Astrocyte of the cerebellum (primary cell): ENCODE measurements at regions not wholly inside any gene's neighbourhood (a gene's known extent, or its start where the extent isn't known, plus 50 kb on each side); places are given as distances from the start of the nearest gene placed in this dataset.
"Not testable (repeated sequence)": the region's sequence is repeated elsewhere in the genome, so short reads cannot be mapped to it uniquely, and the experiment has no call there.

Source experiments
- DNase-seq: peaks from one replicate; pipeline ENCODE4 v3.0.0-alpha.2; 2011; ENCODE audit warnings: low read depth
- H3K4me3 ChIP-seq: 2 replicates; pipeline ENCODE4 v1.5.1; 2011; ENCODE audit warnings: mild to moderate bottlenecking, low read depth, low read length, moderate library complexity
- in situ Hi-C: cut with HindIII; loops from 2 replicates; pipeline ENCODE4 v1.10.0; 2017; ENCODE audit warnings: low sequenced_read_pairs
- TF ChIP-seq, protein P1 (sequence below): IDR thresholded peaks from 2 replicates; pipeline ENCODE4 v1.5.1; 2012; ENCODE audit warnings: low read length, low read depth, moderate library complexity, mild to moderate bottlenecking; ENCODE audit errors: missing control alignments

DNA sequence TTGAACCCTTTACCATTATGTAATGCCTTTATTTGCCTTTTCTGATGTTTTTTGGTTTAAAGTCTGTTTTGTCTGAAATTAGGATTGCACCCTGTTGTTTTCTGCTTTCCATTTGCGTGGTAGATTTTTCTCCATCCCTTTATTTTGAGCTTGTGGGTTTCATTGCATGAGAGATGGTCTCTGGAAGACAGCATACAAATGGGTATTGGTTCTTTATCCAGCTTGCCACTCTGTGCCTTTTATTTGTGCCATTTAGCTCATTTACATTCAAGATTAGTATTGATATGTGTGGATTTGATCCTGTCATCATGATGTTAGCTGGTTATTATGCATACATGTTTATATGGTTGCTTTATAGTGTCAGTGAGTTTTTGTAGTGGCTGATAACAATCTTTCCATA, 318.7 kb upstream of the PPP2R3A start:
- TF ChIP-seq, protein P1, sequence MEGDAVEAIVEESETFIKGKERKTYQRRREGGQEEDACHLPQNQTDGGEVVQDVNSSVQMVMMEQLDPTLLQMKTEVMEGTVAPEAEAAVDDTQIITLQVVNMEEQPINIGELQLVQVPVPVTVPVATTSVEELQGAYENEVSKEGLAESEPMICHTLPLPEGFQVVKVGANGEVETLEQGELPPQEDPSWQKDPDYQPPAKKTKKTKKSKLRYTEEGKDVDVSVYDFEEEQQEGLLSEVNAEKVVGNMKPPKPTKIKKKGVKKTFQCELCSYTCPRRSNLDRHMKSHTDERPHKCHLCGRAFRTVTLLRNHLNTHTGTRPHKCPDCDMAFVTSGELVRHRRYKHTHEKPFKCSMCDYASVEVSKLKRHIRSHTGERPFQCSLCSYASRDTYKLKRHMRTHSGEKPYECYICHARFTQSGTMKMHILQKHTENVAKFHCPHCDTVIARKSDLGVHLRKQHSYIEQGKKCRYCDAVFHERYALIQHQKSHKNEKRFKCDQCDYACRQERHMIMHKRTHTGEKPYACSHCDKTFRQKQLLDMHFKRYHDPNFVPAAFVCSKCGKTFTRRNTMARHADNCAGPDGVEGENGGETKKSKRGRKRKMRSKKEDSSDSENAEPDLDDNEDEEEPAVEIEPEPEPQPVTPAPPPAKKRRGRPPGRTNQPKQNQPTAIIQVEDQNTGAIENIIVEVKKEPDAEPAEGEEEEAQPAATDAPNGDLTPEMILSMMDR, result no peak
- no peak for DNase-seq
- no peak overlapping the region for H3K4me3 ChIP-seq
- in situ Hi-C loops, result no loop called here

DNA sequence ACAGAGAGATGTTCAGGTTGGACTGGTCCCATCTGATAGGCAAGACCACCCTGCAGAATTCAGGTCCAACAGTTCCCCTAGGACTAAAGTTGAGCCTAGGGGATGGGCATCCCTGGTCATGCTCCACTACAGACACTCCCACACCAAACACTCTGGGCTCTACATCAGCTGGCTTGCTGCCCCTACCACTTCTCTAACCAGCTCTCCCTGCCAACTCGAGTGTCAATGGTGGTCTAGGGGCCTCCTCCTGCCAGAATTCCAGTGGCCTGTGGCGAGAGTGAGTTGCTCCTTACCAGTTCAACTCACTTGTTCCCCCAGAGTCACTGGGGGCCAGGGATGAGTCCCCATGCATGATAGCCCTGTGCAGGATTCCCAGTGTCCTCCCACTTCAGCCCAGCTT, 316.2 kb upstream of the PPP2R3A start:
- TF ChIP-seq, protein P1, result no peak
- DNase-seq, result no peak
- in situ Hi-C loops, result no loop called here
- H3K4me3 ChIP-seq, result no peak overlapping the region

DNA sequence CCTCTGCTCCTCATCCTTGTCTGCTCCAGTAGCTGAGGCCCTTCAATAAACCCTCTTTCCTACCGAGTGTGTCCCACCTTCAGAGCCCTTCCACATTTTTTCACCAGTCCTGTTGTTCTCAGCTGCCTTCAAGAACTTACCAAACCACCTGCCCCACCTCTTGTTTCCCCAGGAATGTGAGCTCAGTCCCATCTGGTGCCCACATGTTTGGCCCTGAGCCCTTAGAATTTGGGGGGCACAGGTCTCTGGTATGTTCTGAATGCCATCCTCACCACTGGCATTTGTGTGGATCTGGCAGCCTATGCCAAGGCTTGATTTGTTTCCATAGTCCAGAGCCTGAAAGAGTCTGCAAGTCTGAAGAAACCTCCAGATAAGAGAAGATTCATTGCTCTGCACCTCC, 315.2 kb upstream of the PPP2R3A start:
- TF ChIP-seq, protein P1, result no peak
- no peak overlapping the region for H3K4me3 ChIP-seq
- no peak for DNase-seq
- in situ Hi-C loops, result no loop called here

DNA sequence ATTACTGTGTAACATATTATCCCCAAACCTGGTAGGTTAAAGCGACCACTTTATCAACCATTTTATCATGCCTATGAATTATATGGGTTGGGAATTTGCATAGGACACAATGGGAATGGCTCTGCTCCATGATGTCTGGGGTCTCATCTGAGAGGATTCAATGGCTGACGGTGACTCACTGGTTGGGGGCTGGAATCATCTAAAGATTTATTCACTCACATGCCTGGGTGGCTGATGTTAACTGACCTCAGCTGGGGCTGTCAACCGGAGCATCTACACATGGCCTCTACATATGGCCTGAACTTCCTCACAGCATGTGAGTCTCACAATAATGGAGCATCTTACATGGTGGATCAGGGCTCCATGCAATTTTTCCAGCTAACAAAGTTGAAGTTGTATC, 313.1 kb upstream of the PPP2R3A start:
- DNase-seq, result no peak
- in situ Hi-C loops, result no loop called here
- H3K4me3 ChIP-seq, result no peak overlapping the region
- TF ChIP-seq, protein P1, result no peak

DNA sequence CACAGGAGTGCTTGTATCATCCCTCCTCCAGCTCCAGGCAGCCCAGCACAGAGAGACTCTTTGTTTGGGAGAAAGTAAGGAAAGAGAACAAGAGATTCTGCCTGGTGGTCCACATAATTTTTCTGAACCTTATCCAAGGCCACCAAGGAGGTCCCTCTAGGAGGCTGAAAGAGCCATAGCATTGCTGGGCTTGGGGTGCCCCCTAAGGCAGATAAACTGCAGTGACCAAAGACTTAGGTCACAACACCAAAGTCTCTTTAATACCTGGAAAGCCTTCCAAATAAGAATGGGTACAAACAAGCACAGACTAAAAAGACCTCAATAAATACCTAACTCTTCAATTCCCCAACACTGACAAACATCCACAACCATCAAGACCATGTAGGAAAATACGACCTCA, 310.2 kb upstream of the PPP2R3A start:
- DNase-seq, result no peak
- in situ Hi-C loops, result no loop called here

DNA sequence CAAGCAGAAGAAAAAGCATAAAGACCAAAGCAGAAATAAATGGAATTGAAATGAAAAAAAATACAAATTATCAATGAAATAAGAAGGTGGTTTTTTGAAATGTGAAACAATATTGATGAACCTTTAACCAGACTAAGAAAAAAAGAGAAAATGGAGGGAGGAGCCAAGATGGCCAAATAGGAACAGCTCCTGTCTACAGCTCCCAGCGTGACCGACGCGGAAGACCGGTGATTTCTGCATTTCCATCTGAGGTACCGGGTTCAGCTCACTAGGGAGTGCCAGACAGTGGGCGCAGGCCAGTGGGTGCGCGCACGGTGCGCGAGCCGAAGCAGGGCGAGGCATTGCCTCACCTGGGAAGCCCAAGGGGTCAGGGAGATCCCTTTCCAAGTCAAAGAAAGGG, 307.1 kb upstream of the PPP2R3A start:
- DNase-seq, H3K4me3 ChIP-seq, in situ Hi-C loops: not testable (repeated sequence)

More for the DNA sequence above, 310.2 kb upstream of the PPP2R3A start:
- H3K4me3 ChIP-seq, result no peak overlapping the region
- TF ChIP-seq, protein P1, result no peak

DNA sequence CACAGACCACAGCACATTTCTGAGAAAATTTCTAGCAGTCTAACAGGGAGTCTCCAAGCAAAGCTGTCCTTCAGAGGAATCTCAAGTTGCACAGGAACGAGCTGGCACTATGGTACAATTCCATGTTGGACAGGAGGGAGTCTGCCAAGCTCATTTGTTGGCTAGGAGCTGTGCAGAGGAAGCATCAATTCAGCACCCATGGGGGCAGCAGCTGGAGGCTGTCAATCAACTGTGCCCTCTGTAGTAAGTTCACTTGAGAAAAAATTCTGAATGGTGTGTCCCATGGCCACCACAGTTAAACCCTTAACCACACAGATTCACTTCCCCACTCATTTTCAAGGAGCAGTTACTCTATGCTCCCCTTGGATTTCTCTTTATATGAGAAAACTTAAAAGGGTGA, 298.5 kb upstream of the PPP2R3A start:
- no peak for DNase-seq
- no peak overlapping the region for H3K4me3 ChIP-seq
- in situ Hi-C loops, result no loop called here
- TF ChIP-seq, protein P1, result no peak
